Astrocyte (in vitro differentiated cells and primary cell): ENCODE measurements at regions not wholly inside any gene's neighbourhood (a gene's known extent, or its start where the extent isn't known, plus 50 kb on each side); places are given as distances from the start of the nearest gene placed in this dataset.

Source experiments
- CTCF ChIP-seq: IDR thresholded peaks from 2 replicates; pipeline ENCODE4 v1.5.1; 2011; ENCODE audit warnings: low read depth, mild to moderate bottlenecking, inconsistent platforms, low read length, moderate library complexity; ENCODE audit not compliant: insufficient read depth
- EZH2 ChIP-seq: IDR thresholded peaks from 2 replicates; pipeline ENCODE4 v1.6.1; 2012; ENCODE audit warnings: mild to moderate bottlenecking, low read length, inconsistent platforms; ENCODE audit not compliant: insufficient read depth

DNA sequence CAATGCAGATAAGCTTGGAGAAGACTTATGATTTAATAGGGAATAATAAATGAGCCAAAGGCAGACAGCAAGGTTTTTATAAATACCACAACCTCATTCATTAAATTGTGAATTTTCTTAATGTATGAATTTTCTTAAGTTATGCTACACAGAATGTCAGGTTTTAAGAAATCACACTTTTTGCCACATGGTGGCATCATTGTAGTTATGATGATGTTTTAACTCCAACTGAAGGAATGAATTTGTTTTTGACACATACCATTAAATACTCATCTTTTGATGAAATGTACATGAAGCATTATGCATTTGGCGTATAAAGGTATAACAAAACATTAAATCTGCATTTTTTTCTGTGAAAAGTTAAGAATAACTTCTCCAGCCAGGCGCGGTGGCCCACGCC is 524.1 kb upstream of the FBXO33 start:
- TF ChIP-seq CTCF (no peak), EZH2 (no peak)
